HepG2 (cell line): ENCODE measurements at regions not wholly inside any gene's neighbourhood (a gene's known extent, or its start where the extent isn't known, plus 50 kb on each side); places are given as distances from the start of the nearest gene placed in this dataset.
A peak's percentile ranks its signal among the peaks of the same experiment; 100 is the strongest.

Experiments used
- ATAC-seq: fragments of 200-7000 bp; cut with Tn5 transposase; 3 replicates; pipeline ENCODE4 v1.9.1; 2020; ENCODE audit warnings: mild to moderate bottlenecking, moderate library complexity
- BruUV-seq: library from RNA; stranded (reverse); fragments of 400-500 nt; replicated peaks from 2 replicates; lab custom pipeline; 2021; lab: Mats Ljungman, UMichigan
- CTCF ChIA-PET: fragments of 300-600 bp; formaldehyde crosslinking; extraction: SDS; loops from one replicate; lab custom pipeline; 2021; ENCODE audit warnings: low total read pairs, inconsistent platforms, low intra/inter-chr PET ratio; lab: Yijun Ruan, JAX
- POLR2A ChIA-PET: fragments of 350-600 bp; sonication (Branson Sonifier 250); formaldehyde crosslinking; loops from one replicate; lab custom pipeline; 2020; ENCODE audit warnings: antibody characterized with exemption, inconsistent platforms; lab: Yijun Ruan, JAX
- DNase-seq: peaks from one replicate; pipeline ENCODE4 v3.0.0-alpha.2; 2015; ENCODE audit warnings: low spot score
- FAIRE-seq: peaks from 3 replicates; lab custom pipeline; 2011; peaks lifted over from hg19 to GRCh38; lab: Jason Lieb, UNC
- H2AFZ ChIP-seq: one replicate; pipeline ENCODE4 v1.6.1; 2011; ENCODE audit warnings: low read length, inconsistent platforms
- H3K27ac ChIP-seq: fragments of 300-600 bp; 3 replicates; pipeline ENCODE4 v1.8.0; 2011; ENCODE audit warnings: mixed run types, mild to moderate bottlenecking, mixed read lengths, low read length, inconsistent platforms; ENCODE audit not compliant: insufficient read depth; ENCODE audit errors: extremely low read length
- H3K27me3 ChIP-seq, 2 experiments: fragments of 200-600 bp in 1 of 2; 2 replicates in 1 of 2; 3 replicates in 1 of 2; pipeline versions ENCODE4 v1.6.0 to v1.8.0; 2011; ENCODE audit warnings: low read length in 2 of 2, mild to moderate bottlenecking in 2 of 2, moderate library complexity in 2 of 2, inconsistent platforms in 1 of 2; ENCODE audit not compliant: insufficient read depth in 2 of 2, control insufficient read depth in 1 of 2
- H3K36me3 ChIP-seq, 2 experiments: fragments of 200-600 bp in 1 of 2; replicated peaks in 1 of 2; 2 replicates in 1 of 2; 3 replicates in 1 of 2; pipeline versions ENCODE4 v1.5.1 to v1.8.0; 2011; ENCODE audit warnings: low read length in 2 of 2, inconsistent platforms in 1 of 2; ENCODE audit not compliant: insufficient read depth in 2 of 2, control insufficient read depth in 1 of 2
- H3K4me1 ChIP-seq: 2 replicates; pipeline ENCODE4 v1.5.1; 2012; ENCODE audit warnings: low read length, inconsistent platforms; ENCODE audit not compliant: insufficient read depth
- H3K4me2 ChIP-seq: 2 replicates; pipeline ENCODE4 v1.6.0; 2011; ENCODE audit warnings: low read depth, low read length, inconsistent platforms
- H3K4me3 ChIP-seq, 3 experiments: fragments of 200-600 bp in 1 of 3; sonication (generic), shearing (Covaris generic) in 1 of 3; replicated peaks in 1 of 3; 2 replicates each; pipeline ENCODE4 v1.5.1; 2011 to 2016; ENCODE audit warnings: low read length in 3 of 3, inconsistent platforms in 2 of 3, low read depth in 2 of 3, mild to moderate bottlenecking in 2 of 3, control low read depth in 1 of 3, mixed read lengths in 1 of 3; ENCODE audit not compliant: insufficient read depth in 1 of 3
- H3K79me2 ChIP-seq: one replicate; pipeline ENCODE4 v1.6.1; 2011; ENCODE audit warnings: low read length, inconsistent platforms; ENCODE audit not compliant: insufficient read depth
- H3K9ac ChIP-seq: 2 replicates; pipeline ENCODE4 v1.6.0; 2011; ENCODE audit warnings: mild to moderate bottlenecking, low read depth, low read length, inconsistent platforms; ENCODE audit not compliant: insufficient read depth
- H3K9me3 ChIP-seq: 2 replicates; pipeline ENCODE4 v1.5.1; 2012; ENCODE audit warnings: mild to moderate bottlenecking, low read length
- H4K20me1 ChIP-seq: 2 replicates; pipeline ENCODE4 v1.6.0; 2011; ENCODE audit warnings: inconsistent platforms, mild to moderate bottlenecking, low read length, moderate library complexity; ENCODE audit not compliant: insufficient read depth
- ATF5 ChIP-seq: sonication (generic); formaldehyde crosslinking; IDR thresholded peaks from 2 replicates; pipeline ENCODE4 v1.4.0; 2020; ENCODE audit warnings: mild to moderate bottlenecking, low read depth, missing genetic modification reagents
- CBX2 ChIP-seq, 2 experiments: fragments of 200-600 bp in 1 of 2; sonication (generic); formaldehyde crosslinking in 1 of 2; IDR thresholded peaks; 2 replicates each; pipeline versions ENCODE4 v1.7.0 to v1.8.1; 2018 to 2022; ENCODE audit warnings: low read depth in 2 of 2, low read length in 1 of 2, mild to moderate bottlenecking in 1 of 2, missing genetic modification reagents in 1 of 2
- CEBPB ChIP-seq: IDR thresholded peaks from 2 replicates; pipeline ENCODE4 v1.6.1; 2011; ENCODE audit warnings: low read depth, low read length, improper control_type of control experiment, borderline replicate concordance
- GABPB1 ChIP-seq: IDR thresholded peaks from 2 replicates; pipeline ENCODE4 v1.6.1; 2016; ENCODE audit warnings: mild to moderate bottlenecking, missing genetic modification reagents, moderate library complexity, missing compliant biosample characterization
- KLF9 ChIP-seq: IDR thresholded peaks from 2 replicates; pipeline ENCODE4 v1.6.1; 2016; ENCODE audit warnings: low read depth
- MLLT10 ChIP-seq: sonication (generic); formaldehyde crosslinking; IDR thresholded peaks from 2 replicates; pipeline ENCODE4 v1.4.0; 2020; ENCODE audit warnings: missing genetic modification reagents
- REST ChIP-seq, 2 experiments: IDR thresholded peaks; 2 replicates each; pipeline ENCODE4 v1.6.1; 2011 to 2012; ENCODE audit warnings: low read length in 2 of 2, borderline replicate concordance in 1 of 2, low read depth in 1 of 2, mild to moderate bottlenecking in 1 of 2, moderate library complexity in 1 of 2
- ZBTB43 ChIP-seq: sonication (generic); formaldehyde crosslinking; conservative IDR thresholded peaks from 2 replicates; pipeline ENCODE4 v1.4.0; 2020; ENCODE audit warnings: missing genetic modification reagents
- ZFP36L1 ChIP-seq: sonication (generic); formaldehyde crosslinking; IDR thresholded peaks from 2 replicates; pipeline ENCODE4 v1.8.0; 2022; ENCODE audit warnings: mild to moderate bottlenecking, missing genetic modification reagents, moderate library complexity
- ZFP91 ChIP-seq: sonication (generic); formaldehyde crosslinking; IDR thresholded peaks from 2 replicates; pipeline ENCODE4 v1.9.0; 2022; ENCODE audit warnings: missing genetic modification reagents, mild to moderate bottlenecking, borderline replicate concordance
- ZNF205 ChIP-seq: IDR thresholded peaks from 2 replicates; pipeline ENCODE4 v1.6.1; 2018; ENCODE audit warnings: missing biosample characterization, missing genetic modification reagents
- WGBS: methylation state at CpG from one replicate; pipeline ENCODE4 v1.1.6; 2017; ENCODE audit warnings: low lambda C conversion rate; 5-methylcytosine and 5-hydroxymethylcytosine counted together
- in situ Hi-C: cut with HindIII; loops from 2 replicates; pipeline ENCODE4 v1.10.0; 2017; ENCODE audit warnings: low pct_unique_long_range_greater_than_20kb; ENCODE audit not compliant: extremely low pct_ligation_motif_present
- intact Hi-C: fragments of 100-400 bp; cut with micrococcal nuclease; formaldehyde crosslinking; loops from one replicate; pipeline ENCODE4 v1.10.0; 2022; ENCODE audit not compliant: unreplicated experiment

GRCh38 chr15:22262613-22263020 is 182.3 kb downstream of the OR4M2 start:
- ChIA-PET CTCF (no interaction called here), POLR2A (no interaction called here)
- no peak for ATAC-seq
- Histone ChIP-seq H3K9me3 (no peaks in the 10 kb centered on the region), H3K79me2 (no peaks in the 10 kb centered on the region), H3K36me3 (no peaks in the 10 kb centered on the region), H3K4me3 (no peak overlapping the region), H3K27ac (no peak overlapping the region), H3K27me3 (no peaks in the 10 kb centered on the region; a peak in 1 of 5 replicates), H4K20me1 (no peaks in the 10 kb centered on the region), H3K4me1 (no peaks in the 10 kb centered on the region), H2AFZ (no peak overlapping the region), H3K4me2 (no peak overlapping the region), H3K9ac (no peak overlapping the region)
- 29% methylated on average over 12 of the region's 13 CpGs for WGBS
- in situ Hi-C loops (no loop called here), intact Hi-C loops (no loop called here)
- DNase-seq, result no peak
- peak; percentile 74 for FAIRE-seq
- no TSS peak for BruUV-seq
- peak; percentile 31; the same call in 1 of the 2 replicates for TF ChIP-seq GABPB1 (CRISPR knock-in tag)
- TF ChIP-seq ZNF205 (CRISPR knock-in tag), result no peak
- no peak for TF ChIP-seq ZFP36L1 (CRISPR knock-in tag)
- no peak for TF ChIP-seq ZFP91 (CRISPR knock-in tag)
- TF ChIP-seq CEBPB, result peak; percentile 73; the same call in 1 of the 2 replicates

GRCh38 chr15:22263738-22264137 is 183.4 kb downstream of the OR4M2 start:
- DNase-seq, result no peak
- H3K4me2 ChIP-seq, result no peak overlapping the region
- intact Hi-C loops, result no loop called here
- CTCF ChIA-PET, result no interaction called here
- no peaks in the 10 kb centered on the region for H3K4me1 ChIP-seq
- no peak overlapping the region for H2AFZ ChIP-seq
- H3K4me3 ChIP-seq, result no peak overlapping the region
- WGBS, result 16% methylated on average over 4 of the region's 5 CpGs
- ATAC-seq, result no peak
- FAIRE-seq, result peak; percentile 4
- no peaks in the 10 kb centered on the region; a peak in 1 of 5 replicates for H3K27me3 ChIP-seq
- POLR2A ChIA-PET, result no interaction called here
- in situ Hi-C loops, result no loop called here
- no TSS peak for BruUV-seq
- H3K79me2 ChIP-seq, result no peaks in the 10 kb centered on the region
- H3K36me3 ChIP-seq, result no peaks in the 10 kb centered on the region
- no peaks in the 10 kb centered on the region for H3K9me3 ChIP-seq
- H3K27ac ChIP-seq, result no peak overlapping the region
- H3K9ac ChIP-seq, result no peak overlapping the region
- H4K20me1 ChIP-seq, result no peaks in the 10 kb centered on the region
- no peak for TF ChIP-seq ZBTB43 (CRISPR knock-in tag)
- TF ChIP-seq REST (IDR thresholded peaks at IDR 0.05; ENCODE audit: borderline replicate concordance in 1 of 2, low read depth in 1 of 2, low read length in 2 of 2), result no peak
- TF ChIP-seq CBX2 (IDR thresholded peaks at IDR 0.05; ENCODE audit: low read depth, low read length), result no peak
- TF ChIP-seq CBX2 (CRISPR knock-in tag; IDR thresholded peaks at IDR 0.05; ENCODE audit: low read depth), result no peak
- TF ChIP-seq MLLT10 (CRISPR knock-in tag), result no peak
- no peak for TF ChIP-seq ATF5 (CRISPR knock-in tag)
- TF ChIP-seq ZNF205 (CRISPR knock-in tag), result no peak
- no peak for TF ChIP-seq KLF9 (CRISPR knock-in tag)
